HepG2 (cell line): ENCODE measurements at regions not wholly inside any gene's neighbourhood (a gene's known extent, or its start where the extent isn't known, plus 50 kb on each side); places are given as distances from the start of the nearest gene placed in this dataset.
"Not testable (repeated sequence)": the region's sequence is repeated elsewhere in the genome, so short reads cannot be mapped to it uniquely, and the experiment has no call there.

Source experiments
- ATAC-seq: fragments of 200-7000 bp; cut with Tn5 transposase; 3 replicates; pipeline ENCODE4 v1.9.1; 2020; ENCODE audit warnings: mild to moderate bottlenecking, moderate library complexity
- BruUV-seq: library from RNA; stranded (reverse); fragments of 400-500 nt; replicated peaks from 2 replicates; lab custom pipeline; 2021; lab: Mats Ljungman, UMichigan
- CTCF ChIA-PET: fragments of 300-600 bp; formaldehyde crosslinking; extraction: SDS; loops from one replicate; lab custom pipeline; 2021; ENCODE audit warnings: low total read pairs, inconsistent platforms, low intra/inter-chr PET ratio; lab: Yijun Ruan, JAX
- POLR2A ChIA-PET: fragments of 350-600 bp; sonication (Branson Sonifier 250); formaldehyde crosslinking; loops from one replicate; lab custom pipeline; 2020; ENCODE audit warnings: antibody characterized with exemption, inconsistent platforms; lab: Yijun Ruan, JAX
- DNase-seq: peaks from one replicate; pipeline ENCODE4 v3.0.0-alpha.2; 2015; ENCODE audit warnings: low spot score
- FAIRE-seq: peaks from 3 replicates; lab custom pipeline; 2011; peaks lifted over from hg19 to GRCh38; lab: Jason Lieb, UNC
- H2AFZ ChIP-seq: one replicate; pipeline ENCODE4 v1.6.1; 2011; ENCODE audit warnings: low read length, inconsistent platforms
- H3K27ac ChIP-seq: fragments of 300-600 bp; 3 replicates; pipeline ENCODE4 v1.8.0; 2011; ENCODE audit warnings: mixed run types, mild to moderate bottlenecking, mixed read lengths, low read length, inconsistent platforms; ENCODE audit not compliant: insufficient read depth; ENCODE audit errors: extremely low read length
- H3K27me3 ChIP-seq, 2 experiments: fragments of 200-600 bp in 1 of 2; 2 replicates in 1 of 2; 3 replicates in 1 of 2; pipeline versions ENCODE4 v1.6.0 to v1.8.0; 2011; ENCODE audit warnings: low read length in 2 of 2, mild to moderate bottlenecking in 2 of 2, moderate library complexity in 2 of 2, inconsistent platforms in 1 of 2; ENCODE audit not compliant: insufficient read depth in 2 of 2, control insufficient read depth in 1 of 2
- H3K36me3 ChIP-seq, 2 experiments: fragments of 200-600 bp in 1 of 2; replicated peaks in 1 of 2; 2 replicates in 1 of 2; 3 replicates in 1 of 2; pipeline versions ENCODE4 v1.5.1 to v1.8.0; 2011; ENCODE audit warnings: low read length in 2 of 2, inconsistent platforms in 1 of 2; ENCODE audit not compliant: insufficient read depth in 2 of 2, control insufficient read depth in 1 of 2
- H3K4me1 ChIP-seq: 2 replicates; pipeline ENCODE4 v1.5.1; 2012; ENCODE audit warnings: low read length, inconsistent platforms; ENCODE audit not compliant: insufficient read depth
- H3K4me2 ChIP-seq: 2 replicates; pipeline ENCODE4 v1.6.0; 2011; ENCODE audit warnings: low read depth, low read length, inconsistent platforms
- H3K4me3 ChIP-seq, 3 experiments: fragments of 200-600 bp in 1 of 3; sonication (generic), shearing (Covaris generic) in 1 of 3; replicated peaks in 1 of 3; 2 replicates each; pipeline ENCODE4 v1.5.1; 2011 to 2016; ENCODE audit warnings: low read length in 3 of 3, inconsistent platforms in 2 of 3, low read depth in 2 of 3, mild to moderate bottlenecking in 2 of 3, control low read depth in 1 of 3, mixed read lengths in 1 of 3; ENCODE audit not compliant: insufficient read depth in 1 of 3
- H3K79me2 ChIP-seq: one replicate; pipeline ENCODE4 v1.6.1; 2011; ENCODE audit warnings: low read length, inconsistent platforms; ENCODE audit not compliant: insufficient read depth
- H3K9ac ChIP-seq: 2 replicates; pipeline ENCODE4 v1.6.0; 2011; ENCODE audit warnings: mild to moderate bottlenecking, low read depth, low read length, inconsistent platforms; ENCODE audit not compliant: insufficient read depth
- H3K9me3 ChIP-seq: 2 replicates; pipeline ENCODE4 v1.5.1; 2012; ENCODE audit warnings: mild to moderate bottlenecking, low read length
- H4K20me1 ChIP-seq: 2 replicates; pipeline ENCODE4 v1.6.0; 2011; ENCODE audit warnings: inconsistent platforms, mild to moderate bottlenecking, low read length, moderate library complexity; ENCODE audit not compliant: insufficient read depth
- ELF3 ChIP-seq: IDR thresholded peaks from 2 replicates; pipeline ENCODE4 v1.6.1; 2016; ENCODE audit warnings: missing genetic modification reagents, missing compliant biosample characterization
- LBX2 ChIP-seq: sonication (generic); formaldehyde crosslinking; IDR thresholded peaks from 2 replicates; pipeline ENCODE4 v1.5.0; 2020; ENCODE audit warnings: missing genetic modification reagents, mild to moderate bottlenecking, borderline replicate concordance
- PHF21A ChIP-seq: sonication (generic); formaldehyde crosslinking; IDR thresholded peaks from 2 replicates; pipeline ENCODE4 v1.5.0; 2020; ENCODE audit warnings: mild to moderate bottlenecking, missing genetic modification reagents
- ZNF292 ChIP-seq: sonication (generic); formaldehyde crosslinking; IDR thresholded peaks from 2 replicates; pipeline ENCODE4 v1.8.1; 2022; ENCODE audit warnings: mild to moderate bottlenecking, low read depth, missing genetic modification reagents, borderline replicate concordance
- ZNF337 ChIP-seq: sonication (generic); formaldehyde crosslinking; IDR thresholded peaks from 2 replicates; pipeline ENCODE4 v1.5.1; 2020; ENCODE audit warnings: missing genetic modification reagents, low read depth, mild to moderate bottlenecking, borderline replicate concordance
- WGBS: methylation state at CpG from one replicate; pipeline ENCODE4 v1.1.6; 2017; ENCODE audit warnings: low lambda C conversion rate; 5-methylcytosine and 5-hydroxymethylcytosine counted together
- in situ Hi-C: cut with HindIII; loops from 2 replicates; pipeline ENCODE4 v1.10.0; 2017; ENCODE audit warnings: low pct_unique_long_range_greater_than_20kb; ENCODE audit not compliant: extremely low pct_ligation_motif_present
- intact Hi-C: fragments of 100-400 bp; cut with micrococcal nuclease; formaldehyde crosslinking; loops from one replicate; pipeline ENCODE4 v1.10.0; 2022; ENCODE audit not compliant: unreplicated experiment

DNA sequence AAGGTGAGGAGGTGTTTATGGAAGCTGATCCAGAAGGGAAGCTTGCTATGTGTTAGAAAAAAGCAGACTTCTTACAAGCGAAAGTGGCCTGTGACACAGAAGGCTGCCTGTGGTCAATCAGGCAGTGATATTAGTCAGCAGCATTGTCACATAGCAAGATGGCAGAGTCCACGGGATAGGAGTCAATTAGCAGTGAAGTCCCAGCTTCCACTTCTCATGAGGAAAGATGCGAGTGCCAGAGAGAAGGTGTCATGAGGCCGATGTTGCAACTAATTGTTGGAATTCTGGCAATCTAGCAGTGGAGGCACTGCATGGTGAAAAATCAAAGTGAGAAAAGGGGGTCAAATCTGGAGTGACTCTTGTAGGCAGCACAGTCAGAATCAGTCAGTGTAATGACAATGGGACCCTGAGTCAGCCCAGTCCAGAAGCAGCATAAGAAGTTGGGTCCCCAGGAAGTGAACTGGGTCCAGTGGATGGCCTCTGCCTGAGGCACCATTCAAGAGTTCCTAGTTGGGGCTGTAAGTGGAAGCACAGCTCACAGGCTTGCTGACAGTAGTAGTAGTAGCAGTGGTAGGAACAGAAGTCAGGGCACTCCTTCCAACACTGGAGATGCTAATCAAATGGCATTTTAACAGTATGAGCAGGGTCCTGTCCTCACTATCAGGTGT, 85.1 kb downstream of the TNFRSF13B start (continued):
- TF ChIP-seq ZNF292 (CRISPR knock-in tag): no peak
- no peak for TF ChIP-seq ELF3 (CRISPR knock-in tag)
- TF ChIP-seq ZNF337: no peak
- TF ChIP-seq LBX2 (CRISPR knock-in tag): no peak
- TF ChIP-seq PHF21A (CRISPR knock-in tag): no peak

GRCh38 chr17:16885204-16885603, 86.7 kb downstream of the TNFRSF13B start:
- POLR2A ChIA-PET, CTCF ChIA-PET, BruUV-seq, H3K27ac ChIP-seq, H3K36me3 ChIP-seq, H3K9me3 ChIP-seq, H3K4me3 ChIP-seq, in situ Hi-C loops, H3K4me2 ChIP-seq, H3K79me2 ChIP-seq, H4K20me1 ChIP-seq, H3K4me1 ChIP-seq, intact Hi-C loops, H3K9ac ChIP-seq, DNase-seq, H2AFZ ChIP-seq, FAIRE-seq, ATAC-seq: not testable (repeated sequence)
- H3K27me3 ChIP-seq: peaks cover 0 to 13% of the 10 kb centered on the region in 2 experiments; a peak in 3 of 5 replicates
- 17% methylated on average over 5 of the region's 6 CpGs for WGBS

GRCh38 chr17:16882926-16883265, 89.0 kb downstream of the TNFRSF13B start:
- intact Hi-C loops, FAIRE-seq, DNase-seq, H3K79me2 ChIP-seq, POLR2A ChIA-PET, H3K4me1 ChIP-seq, H3K36me3 ChIP-seq, H3K4me3 ChIP-seq, H3K27ac ChIP-seq, in situ Hi-C loops, CTCF ChIA-PET, H3K9me3 ChIP-seq, BruUV-seq, H4K20me1 ChIP-seq, H3K4me2 ChIP-seq, ATAC-seq, H3K9ac ChIP-seq, H3K27me3 ChIP-seq, H2AFZ ChIP-seq: not testable (repeated sequence)
- 5% methylated on average over 7 of the region's 7 CpGs for WGBS
